ENCODE measurements at regions not wholly inside any gene's neighbourhood (a gene's known extent, or its start where the extent isn't known, plus 50 kb on each side); places are given as distances from the start of the nearest gene placed in this dataset.

DNA sequence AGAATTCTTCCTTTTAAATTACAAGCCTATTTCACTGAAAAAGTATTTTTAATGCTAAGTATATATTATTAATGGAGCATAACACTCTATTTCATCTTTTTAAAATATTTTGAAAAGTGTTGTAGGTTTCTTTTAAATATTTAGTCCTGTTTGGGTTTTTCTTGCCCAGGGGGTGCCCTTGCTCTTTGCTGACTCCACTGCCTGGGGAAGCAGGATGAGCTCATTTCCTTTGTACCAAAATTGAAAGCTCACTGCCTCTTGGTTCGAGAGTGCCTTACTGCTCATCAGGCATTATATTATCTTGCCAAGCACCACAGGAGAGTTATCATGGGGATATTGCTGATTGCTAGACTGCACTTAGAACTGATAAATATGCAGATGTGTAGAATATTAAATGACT lies 819.2 kb downstream of the PCDH18 start:
- no peak for DNase-seq (ENCODE audit: extremely low read depth, low read depth)

DNA sequence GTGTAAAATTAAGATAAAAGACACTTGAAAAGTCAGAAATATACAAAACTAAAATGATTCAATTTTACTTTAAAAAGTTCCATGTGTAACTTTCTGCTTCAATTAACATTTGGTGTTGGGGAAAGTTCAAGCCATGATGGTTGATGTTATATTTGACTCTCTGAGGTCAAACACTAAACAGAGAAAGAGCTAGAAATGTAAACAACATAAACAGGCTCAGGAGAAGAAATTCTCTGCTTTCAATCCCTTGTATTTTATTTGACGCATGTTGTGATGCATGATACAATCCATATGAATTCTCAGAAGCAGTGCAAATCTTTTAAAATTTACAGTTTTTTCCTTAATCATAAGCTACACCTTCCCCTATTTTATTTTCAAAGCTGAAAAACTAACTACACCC lies 822.4 kb downstream of the PCDH18 start:
- DNase-seq (ENCODE audit: extremely low read depth, low read depth): no peak

DNA sequence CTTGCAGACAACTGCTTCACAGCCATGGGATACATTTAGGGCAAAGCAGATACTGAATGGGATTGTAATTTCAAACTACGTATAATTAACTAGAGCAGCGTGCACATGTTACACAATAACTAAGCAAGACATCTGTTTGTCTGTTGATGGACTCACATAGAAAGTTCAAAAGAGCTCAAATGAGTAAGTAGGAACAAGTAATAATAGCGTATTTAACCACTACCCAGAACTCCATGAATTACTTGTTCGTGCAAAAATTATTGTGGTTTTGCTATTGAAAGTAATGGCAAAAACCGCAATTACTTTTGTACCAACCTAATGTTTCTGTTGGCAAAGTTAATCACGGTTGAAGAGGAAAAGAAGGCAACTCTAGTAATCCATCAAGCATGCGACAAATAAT lies 825.4 kb downstream of the PCDH18 start:
- DNase-seq (ENCODE audit: extremely low read depth, low read depth): no peak

DNA sequence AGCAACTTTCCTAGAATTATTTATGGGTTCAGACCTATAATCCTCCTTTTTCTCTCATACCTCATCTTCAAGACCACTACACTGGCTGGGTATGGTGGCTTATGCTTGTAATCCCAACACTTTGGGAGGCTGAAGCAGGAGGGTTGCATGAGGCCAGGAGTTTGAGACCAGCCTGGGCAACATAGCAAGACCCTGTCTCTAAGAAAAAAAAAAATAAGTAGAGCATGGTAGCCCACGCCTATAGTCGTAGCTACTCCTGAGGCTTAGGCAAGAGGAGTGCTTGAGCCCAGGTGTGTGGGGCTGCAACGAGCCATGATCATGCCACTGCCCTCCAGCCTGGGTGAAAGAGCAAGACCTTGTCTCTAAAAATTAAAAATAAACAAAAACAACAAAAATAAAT lies 832.4 kb downstream of the PCDH18 start:
- no peak for DNase-seq (ENCODE audit: extremely low read depth, low read depth)

DNA sequence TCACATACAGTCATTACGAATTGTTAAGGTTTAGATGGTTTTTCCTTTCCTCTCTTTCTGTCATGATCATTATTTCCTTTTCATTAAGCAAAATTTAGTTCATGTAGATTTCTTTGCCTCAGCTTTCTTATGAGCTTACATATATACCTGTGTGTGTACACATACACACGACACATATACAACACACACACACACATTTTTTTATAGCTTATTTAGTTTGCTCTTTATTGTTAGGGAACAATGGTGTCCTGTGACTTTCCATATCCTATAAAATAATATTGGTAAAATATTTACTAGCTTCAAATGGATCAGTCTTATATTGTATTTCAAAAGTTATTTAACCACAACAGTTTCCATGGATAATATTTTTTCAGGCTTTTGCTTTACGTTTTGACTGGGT lies 840.7 kb downstream of the PCDH18 start:
- no peak for DNase-seq (ENCODE audit: extremely low read depth, low read depth)

DNA sequence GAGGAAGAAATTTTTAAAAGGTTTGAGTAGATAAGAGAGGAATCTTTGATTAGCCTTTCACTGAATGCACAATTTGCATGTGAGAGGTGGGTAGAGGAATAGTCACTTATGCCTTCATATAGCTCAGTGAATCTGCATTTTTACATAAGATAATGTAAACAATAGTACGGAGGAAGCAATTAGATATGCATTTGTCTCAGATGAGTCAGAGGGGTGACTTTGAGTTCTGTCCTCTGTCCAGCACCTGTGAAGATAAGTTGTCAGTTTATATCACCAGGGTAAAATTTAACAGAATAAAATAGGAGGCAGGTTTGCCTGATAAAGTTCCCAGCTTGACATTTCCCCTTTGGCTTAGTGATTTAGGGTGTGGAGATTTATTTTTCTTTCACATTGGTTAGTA lies 841.9 kb downstream of the PCDH18 start:
- DNase-seq (ENCODE audit: extremely low read depth, low read depth): peak; percentile 2

DNA sequence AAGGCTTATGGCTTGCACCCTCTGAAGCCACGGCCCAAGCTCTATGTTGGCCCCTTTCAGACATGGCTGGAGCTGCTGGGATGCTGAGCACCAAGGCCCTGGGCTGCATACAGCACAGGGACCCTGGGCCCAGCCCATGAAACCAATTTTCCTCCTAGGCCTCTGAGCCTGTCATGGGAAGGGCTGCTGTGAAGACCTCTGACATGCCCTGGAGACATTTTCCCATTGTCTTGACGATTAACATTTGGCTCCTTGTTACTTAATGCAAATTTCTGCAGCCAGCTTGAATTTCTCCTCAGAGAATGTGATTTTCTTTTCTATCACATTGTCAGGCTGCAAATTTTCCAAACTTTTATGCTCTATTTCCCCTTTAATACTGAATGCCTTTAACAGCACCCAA lies 844.7 kb downstream of the PCDH18 start:
- DNase-seq (ENCODE audit: extremely low read depth, low read depth): no peak

DNA sequence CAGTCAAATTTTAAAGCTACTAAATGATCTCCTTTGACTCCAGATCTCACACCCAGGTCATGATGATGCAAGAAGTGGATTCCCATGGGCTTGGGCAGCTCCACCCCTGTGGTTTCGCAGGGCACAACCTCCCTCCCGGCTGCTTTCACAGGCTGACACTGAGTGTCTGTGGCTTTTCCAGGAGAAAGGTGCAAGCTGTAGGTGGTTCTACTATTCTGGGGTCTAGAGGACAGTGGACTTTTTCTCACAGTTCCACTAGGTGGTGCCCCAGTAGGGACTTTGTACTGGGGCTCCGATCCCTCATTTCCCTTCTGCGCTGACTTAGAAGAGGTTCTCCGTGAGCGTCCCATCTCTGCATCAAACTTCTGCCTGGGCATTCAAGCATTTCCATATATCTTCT lies 845.2 kb downstream of the PCDH18 start:
- DNase-seq (ENCODE audit: extremely low read depth, low read depth): no peak

DNA sequence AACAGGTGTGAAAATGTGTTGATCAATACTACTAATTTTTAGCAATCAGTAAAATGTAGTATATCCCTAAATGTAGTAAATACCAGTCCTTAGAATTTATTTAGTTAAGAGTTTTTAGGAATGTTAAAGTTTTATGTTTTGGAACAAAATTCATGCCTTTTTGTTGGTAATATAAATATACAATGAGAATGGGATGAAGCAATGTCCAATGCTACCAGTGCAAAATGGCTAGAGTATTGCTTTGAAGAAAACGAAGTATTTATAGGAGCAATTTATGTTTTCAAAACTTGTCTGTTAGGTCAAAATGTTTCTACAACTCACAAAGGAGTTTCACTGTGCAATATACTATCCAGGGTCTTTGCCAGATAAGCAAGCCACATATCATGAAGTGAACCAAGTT lies 851.5 kb downstream of the PCDH18 start:
- DNase-seq (ENCODE audit: extremely low read depth, low read depth): no peak

DNA sequence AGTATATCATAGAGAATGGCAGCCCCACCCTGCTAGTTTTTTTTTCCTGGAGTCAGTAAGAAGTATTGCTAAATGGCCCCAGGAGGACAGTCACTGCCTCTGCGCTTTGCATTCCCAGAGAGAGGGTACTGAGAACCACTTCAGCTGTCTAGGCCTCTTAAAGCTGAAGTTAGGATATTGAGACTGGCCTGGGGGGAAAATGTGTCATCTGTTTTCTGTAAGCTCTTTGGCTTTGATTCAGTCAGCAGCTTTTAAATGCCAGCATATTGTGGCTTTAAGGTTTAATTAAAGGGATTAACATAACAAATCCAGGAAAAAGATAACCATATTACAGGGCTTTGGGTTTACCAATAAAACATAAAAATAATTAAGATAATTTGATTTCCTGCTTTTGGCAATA lies 852.0 kb downstream of the PCDH18 start:
- no peak for DNase-seq (ENCODE audit: extremely low read depth, low read depth)

DNA sequence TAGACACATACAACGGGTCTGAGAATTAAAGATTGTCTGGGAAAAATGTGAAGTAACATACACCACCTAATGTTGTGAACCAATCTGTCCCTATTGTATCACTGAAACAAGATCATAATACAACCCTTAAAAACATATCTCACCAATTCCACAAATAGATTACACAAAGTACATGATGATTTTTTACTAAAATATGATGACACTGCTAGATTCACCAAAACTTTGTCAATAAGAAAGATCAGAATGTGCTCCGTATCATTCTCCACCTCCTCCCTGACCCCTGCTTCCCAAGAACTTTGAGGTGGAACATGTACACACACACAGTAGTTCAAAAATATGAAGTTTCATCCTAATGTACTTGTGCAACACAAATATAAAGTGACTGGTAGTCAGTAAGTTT lies 862.0 kb downstream of the PCDH18 start:
- no peak for DNase-seq (ENCODE audit: extremely low read depth, low read depth)

DNA sequence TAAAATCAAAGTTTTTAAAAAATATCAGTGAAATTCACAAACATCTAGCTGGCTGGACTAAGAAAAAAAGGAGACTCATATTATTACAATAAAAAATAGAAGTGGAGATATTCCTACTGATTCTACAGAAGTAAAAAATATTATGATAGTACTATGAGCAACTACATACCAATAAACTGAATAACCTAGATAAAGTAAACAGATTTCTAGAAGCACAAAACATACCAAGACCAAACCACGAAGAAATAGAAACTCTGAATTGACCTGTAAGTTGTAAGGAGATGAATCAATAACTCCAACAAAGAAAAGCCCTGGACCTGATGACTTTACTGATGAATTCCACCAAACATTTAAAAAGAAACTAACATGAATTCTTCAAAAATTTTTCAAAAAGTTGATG lies 867.3 kb downstream of the PCDH18 start:
- no peak for DNase-seq (ENCODE audit: extremely low read depth, low read depth)

DNA sequence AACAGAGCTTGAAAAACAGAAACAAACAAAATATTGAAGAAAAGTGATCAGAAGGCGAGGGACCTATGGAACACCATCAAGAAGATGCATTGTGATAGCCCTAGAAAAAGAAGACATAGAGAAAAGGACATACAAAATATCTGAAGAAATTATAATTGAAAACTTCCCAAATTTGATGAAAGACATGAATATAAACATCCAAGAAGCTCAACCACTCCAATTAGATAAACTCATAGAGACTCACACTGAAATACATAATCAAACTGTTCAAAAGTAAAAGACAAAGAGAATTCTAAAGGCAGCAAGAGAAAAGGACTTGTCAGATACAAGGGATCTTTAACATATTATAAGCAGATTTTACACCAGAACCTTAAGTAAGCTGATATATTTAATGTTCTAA lies 869.8 kb downstream of the PCDH18 start:
- no peak for DNase-seq (ENCODE audit: extremely low read depth, low read depth)

DNA sequence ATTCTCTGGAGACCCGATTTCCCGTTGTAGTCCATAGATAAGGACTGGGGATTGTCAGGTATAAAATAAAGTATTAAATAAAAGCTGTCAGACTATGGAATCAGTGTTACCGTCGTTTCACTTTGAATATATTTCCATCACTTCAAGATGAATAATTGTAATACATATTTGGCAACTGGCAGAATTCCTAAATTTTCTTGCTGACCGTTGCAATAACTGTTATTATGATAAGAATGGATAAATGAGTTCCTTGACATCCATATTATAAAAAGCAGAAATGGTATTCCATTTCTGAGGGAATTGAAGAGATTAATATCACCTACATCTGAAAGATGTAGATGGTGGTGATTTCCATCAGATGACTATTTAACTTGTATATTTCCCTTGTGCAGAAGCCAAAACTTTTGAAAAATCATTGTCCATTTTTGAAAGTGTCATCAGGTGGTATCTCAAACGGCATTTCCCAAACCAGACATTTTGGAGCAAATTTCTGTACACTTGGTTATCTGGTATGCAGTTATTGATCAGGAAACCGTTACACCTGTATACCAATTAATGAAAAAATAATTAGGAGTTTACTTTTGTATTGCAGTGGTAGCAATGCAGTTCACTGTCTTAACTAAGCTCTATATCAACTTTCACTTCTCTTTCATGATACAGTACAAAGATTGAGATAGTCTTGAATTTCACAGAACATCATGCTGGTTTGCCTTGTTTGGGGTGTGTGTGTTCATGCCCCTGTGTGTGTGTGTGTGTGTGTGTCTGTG lies 878.5 kb downstream of the PCDH18 start:
- no peak for DNase-seq (ENCODE audit: extremely low read depth, low read depth)

DNA sequence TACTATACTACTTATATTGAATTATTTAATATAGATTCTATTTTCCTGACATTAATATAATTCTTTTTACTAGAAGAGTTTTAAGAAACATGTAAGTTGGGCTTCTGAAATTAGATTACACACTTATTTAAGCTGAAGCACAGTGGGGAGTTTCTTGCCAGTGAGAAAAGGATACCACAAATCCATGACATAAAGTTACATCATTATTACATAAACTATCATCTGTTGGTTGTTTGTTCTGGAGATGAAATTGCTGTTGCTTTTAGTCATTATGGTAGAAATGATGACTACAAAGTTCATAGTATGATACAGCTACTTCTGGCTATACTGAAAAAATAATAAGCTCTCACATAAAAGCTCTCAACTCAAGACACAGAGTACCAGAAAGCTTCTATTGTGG lies 880.4 kb downstream of the PCDH18 start:
- peak; percentile 19 for DNase-seq (ENCODE audit: extremely low read depth, low read depth)

DNA sequence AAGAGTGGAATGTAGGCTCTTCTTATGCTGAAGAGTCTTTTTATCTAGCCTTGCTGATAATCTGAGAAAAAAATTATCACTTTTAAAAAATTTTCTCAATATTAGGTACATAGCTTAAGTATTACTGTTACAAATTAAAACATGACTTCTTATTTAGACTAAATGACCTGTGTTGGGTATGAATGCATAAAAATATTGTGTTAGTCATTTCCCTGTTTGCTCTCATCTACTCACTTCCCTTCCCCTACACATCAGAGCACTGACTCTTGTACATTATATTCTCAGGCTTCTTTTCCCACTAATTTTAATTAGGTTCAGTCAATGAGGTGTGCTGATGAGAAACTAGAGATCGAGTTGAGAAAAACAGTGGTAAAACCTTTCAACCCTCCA lies 881.0 kb downstream of the PCDH18 start:
- DNase-seq (ENCODE audit: extremely low read depth, low read depth): no peak

DNA sequence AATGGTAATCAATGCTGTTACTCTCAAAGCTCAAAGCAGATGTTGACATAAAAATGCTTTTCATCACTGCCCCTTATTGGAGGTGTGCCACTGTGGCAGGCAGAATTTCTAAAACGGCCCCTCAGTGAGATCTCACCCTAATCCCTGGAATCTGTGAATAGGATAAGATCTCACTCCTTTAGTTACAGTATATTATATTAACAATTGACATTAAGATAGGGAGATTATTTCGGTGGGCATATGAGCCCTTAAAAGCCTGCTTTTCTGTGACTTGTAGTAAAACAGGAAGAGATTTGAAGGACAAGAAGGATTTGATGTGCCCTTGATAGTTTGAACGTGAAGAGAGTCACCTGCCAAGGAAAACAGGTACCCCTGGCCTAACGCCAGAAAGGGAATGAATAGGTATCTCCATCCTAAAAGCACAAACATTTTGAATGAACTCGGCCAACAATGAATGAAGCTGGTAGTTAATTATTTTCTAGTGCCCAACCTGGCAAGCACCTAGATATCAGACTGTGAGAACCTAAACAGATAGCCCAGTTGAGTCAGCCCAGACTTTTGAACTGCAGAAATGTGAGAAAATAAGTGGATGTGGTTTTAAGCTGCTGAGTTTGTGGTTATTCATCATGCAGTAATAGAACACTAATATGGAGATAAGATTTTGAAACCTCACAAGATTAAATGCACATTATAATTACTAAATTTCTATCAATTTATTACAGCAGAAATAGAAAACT lies 881.6 kb downstream of the PCDH18 start:
- no peak for DNase-seq (ENCODE audit: extremely low read depth, low read depth)

DNA sequence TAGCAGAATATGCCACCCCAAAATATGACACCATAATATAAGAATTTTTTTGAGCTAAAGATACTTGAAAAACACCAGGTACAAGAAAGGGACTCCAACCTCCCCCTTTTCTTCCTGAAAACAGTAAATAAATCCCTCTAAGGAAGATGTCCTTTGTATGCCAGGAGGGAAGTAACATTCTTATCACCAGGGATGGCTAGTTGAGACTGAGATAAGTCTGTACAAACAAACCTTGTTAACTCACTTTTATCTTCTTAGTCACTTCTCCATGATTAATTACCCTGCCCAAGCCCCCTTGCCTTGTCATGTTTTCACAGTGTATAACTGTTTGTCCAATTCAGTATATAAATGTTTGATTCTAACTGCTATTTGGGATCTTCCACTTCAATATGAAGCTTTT lies 888.0 kb downstream of the PCDH18 start:
- no peak for DNase-seq (ENCODE audit: extremely low read depth, low read depth)

DNA sequence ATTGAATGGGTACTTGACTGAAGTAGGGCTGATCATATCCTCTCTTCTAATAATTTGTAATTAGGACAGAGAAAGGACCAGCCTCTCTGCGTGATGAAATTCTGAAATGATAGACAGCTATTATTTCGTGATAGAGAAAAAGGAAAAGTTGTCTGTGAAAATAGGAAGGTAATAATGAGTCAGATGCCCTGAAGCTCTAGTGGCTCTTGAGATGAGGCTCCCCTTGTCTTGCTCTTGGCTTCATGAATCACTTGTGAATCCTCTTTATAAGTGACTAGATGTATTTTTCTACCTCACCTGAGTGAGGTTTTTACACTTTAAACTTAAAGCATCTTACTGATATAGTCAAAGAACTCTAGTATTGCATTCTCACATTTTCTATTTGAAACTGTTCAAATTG lies 888.9 kb downstream of the PCDH18 start:
- no peak for DNase-seq (ENCODE audit: extremely low read depth, low read depth)

DNA sequence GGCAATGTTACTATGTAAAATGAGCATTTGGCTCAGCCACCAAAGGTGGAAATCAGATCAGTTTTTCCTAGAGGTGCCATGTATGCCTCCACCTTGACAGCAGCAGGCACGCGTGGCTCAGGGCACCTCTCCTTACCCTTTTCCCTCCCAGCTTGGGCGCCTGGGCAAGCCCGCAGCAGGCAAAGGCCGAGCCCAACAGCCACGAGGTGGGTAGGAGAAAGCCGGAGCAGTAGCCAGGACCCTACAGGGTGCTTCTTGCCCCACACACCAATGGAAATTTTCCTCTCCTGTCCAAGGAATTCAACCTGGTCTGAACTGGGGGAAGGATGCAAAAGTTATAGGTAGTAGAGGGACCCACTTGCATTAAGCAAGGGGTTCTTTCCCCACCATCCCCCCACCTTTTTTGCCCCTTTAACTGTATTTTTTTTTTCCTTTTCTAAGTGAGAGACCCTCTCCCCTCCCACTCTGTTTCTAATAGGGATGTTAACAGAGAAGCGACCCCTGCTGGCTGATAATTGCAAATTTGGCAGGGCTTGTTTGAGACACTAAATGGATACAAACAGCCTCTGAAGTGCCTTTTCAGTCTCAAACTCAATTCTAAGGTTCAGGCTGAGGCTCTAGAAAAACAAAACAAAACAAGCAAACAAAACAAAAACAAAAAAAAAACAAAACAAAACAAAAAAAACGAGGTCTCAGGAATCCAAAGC lies 895.1 kb downstream of the PCDH18 start:
- no peak for DNase-seq (ENCODE audit: extremely low read depth, low read depth)

DNA sequence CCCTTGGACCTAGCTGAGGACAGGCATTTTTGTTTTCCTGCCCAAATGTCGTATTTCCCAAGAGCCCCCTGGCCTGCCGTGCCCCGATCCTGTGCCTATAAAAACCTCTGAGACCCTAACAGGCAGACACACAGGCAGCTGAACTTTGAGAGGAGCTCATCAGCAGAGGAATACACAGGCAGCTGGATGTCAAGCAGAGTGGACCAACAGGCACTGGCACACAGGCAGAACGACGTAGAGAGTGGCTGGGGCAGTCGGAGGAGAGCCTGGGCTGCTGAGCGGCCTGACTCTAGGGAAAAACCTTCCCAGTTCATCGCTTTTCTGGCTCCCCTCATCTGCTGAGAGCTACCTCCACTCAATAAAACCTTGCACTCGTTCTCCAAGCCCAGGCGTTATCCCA lies 896.1 kb downstream of the PCDH18 start:
- no peak for DNase-seq (ENCODE audit: extremely low read depth, low read depth)

DNA sequence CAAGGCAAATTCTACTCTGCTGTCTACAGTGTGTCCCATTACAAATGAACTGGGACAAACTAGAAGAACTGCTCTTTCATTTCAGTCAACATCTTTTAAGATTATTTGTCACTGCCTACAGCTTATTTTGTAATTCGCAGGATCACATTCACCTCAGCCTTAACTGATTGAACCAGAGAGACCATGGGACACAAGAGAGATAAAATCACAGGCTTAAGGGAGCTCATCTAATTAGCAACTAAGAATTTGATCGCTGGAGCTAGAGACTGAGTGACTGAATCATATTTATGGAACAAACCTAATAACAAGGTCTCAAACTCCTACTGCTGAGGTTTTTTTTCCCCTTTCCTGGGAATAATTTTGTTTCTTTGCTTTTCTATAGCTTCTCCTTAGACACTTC lies 898.2 kb downstream of the PCDH18 start:
- no peak for DNase-seq (ENCODE audit: extremely low read depth, low read depth)

Measured in NCI-H460 (cell line).